GM23248 (cell line): ENCODE measurements at regions not wholly inside any gene's neighbourhood (a gene's known extent, or its start where the extent isn't known, plus 50 kb on each side); places are given as distances from the start of the nearest gene placed in this dataset.

Source experiments
- EZH2 ChIP-seq: fragments of 200-600 bp; sonication (generic); IDR thresholded peaks from 2 replicates; pipeline ENCODE4 v1.6.1; 2018; ENCODE audit warnings: antibody characterized with exemption, mild to moderate bottlenecking; ENCODE audit not compliant: insufficient read depth, poor library complexity, severe bottlenecking
- EZH2phosphoT487 ChIP-seq: fragments of 200-600 bp; sonication (generic); IDR thresholded peaks from 2 replicates; pipeline ENCODE4 v1.6.1; 2018; ENCODE audit warnings: antibody characterized with exemption, moderate library complexity, mild to moderate bottlenecking, low read depth; ENCODE audit not compliant: insufficient read depth

GRCh38 chr5:118290204-118290603 is 698.1 kb downstream of the DTWD2 start:
- TF ChIP-seq EZH2 (no peak), EZH2phosphoT487 (no peak)
